ENCODE measurements at regions not wholly inside any gene's neighbourhood (a gene's known extent, or its start where the extent isn't known, plus 50 kb on each side); places are given as distances from the start of the nearest gene placed in this dataset.
A peak's percentile ranks its signal among the peaks of the same experiment; 100 is the strongest.

DNA sequence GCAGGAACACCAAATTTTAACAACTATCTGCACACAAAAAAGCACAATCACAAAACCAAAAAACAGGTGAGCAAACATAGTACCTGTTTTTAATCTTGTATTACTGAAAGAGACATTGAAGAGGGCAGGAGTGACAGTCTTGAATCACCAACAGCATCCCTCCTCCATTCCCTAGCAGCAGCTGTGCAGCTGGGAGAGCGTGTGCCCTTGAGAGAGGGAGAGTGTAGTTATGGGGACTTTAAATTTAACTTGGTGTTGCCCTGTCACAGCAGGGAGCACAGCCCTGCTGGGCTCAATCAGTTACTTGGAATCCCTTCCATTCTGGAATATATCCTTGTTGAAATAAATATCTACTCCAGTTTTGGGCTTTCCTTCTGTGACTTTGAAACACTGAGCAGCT lies 1938.7 kb upstream of the NUDT12 start:
- no peak for DNase-seq
- Mint-ChIP-seq H3K27ac (no peak overlapping the region), H3K27me3 (no peaks in the 10 kb centered on the region), H3K4me1 (no peaks in the 10 kb centered on the region), H3K9me3 (peaks cover 0 to 9% of the 10 kb centered on the region in 2 donors), H3K4me3 (no peak overlapping the region)
- no peak for ATAC-seq

DNA sequence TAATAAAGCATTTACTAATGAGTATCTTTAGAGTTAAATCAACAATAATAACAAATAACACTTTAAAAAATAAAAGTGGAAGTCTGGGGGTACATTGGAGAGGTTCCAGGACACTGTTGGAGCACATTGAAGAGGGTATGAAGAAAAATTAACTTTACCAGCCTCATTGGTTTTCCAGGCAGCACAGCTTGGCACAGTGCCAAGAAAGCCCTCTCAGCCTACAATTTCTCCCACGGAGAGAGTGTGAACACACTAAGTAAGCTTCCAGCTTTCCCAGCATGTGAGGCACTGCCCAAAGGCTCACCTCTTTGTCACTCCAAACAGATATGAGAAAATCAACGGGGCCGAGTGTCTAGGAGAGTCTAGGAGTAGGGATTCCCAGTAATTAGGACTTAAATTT lies 1912.8 kb upstream of the NUDT12 start:
- no peak for ATAC-seq
- no peaks in the 10 kb centered on the region for H3K4me1 Mint-ChIP-seq
- no peaks in the 10 kb centered on the region for H3K27me3 Mint-ChIP-seq
- no peak for DNase-seq
- peaks cover 0 to 10% of the 10 kb centered on the region in 2 donors for H3K9me3 Mint-ChIP-seq
- no peak overlapping the region for H3K27ac Mint-ChIP-seq
- H3K4me3 Mint-ChIP-seq, result no peak overlapping the region

DNA sequence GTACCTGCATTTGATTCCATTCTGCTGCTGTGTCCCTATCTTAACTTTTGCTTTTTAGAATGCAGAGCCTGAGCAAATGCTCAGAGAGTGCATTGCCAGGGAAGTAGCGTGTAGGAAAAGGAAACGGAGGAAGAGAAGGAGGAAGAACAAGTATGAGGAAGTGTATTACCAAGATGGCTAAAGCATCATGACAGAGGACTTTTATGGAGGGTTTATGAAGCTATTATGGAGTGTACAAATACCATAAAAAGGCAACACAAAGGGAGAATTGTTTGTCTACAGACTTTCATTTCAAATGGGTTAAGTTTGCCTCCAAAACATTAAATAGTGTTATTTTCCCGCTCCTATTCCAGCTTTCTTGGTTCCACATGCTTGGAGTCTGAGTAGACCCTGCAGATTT lies 1899.8 kb upstream of the NUDT12 start:
- H3K27ac Mint-ChIP-seq, result no peak overlapping the region
- no peaks in the 10 kb centered on the region for H3K4me1 Mint-ChIP-seq
- DNase-seq, result no peak
- peaks cover 21 to 34% of the 10 kb centered on the region in 2 donors for H3K9me3 Mint-ChIP-seq
- H3K27me3 Mint-ChIP-seq, result no peaks in the 10 kb centered on the region
- ATAC-seq, result no peak
- H3K4me3 Mint-ChIP-seq, result no peak overlapping the region

DNA sequence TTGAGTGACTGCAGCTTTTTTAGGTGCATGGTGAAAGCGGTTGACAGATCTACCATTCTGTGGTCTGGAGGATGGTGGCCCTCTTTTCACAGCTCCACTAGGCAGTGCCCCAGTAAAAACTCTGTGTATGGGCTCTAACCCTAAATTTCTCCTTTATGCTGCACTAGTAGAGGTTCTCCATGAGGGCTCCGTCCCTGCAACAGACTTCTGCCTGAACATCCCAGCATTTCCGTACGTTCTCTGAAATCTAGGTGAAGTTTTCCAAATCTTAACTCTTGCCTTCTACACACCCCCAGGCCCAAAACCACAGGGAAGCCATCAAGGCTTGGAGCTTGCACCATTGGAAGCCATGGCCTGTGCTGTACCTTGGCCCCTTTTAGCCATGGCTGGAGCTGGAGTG lies 1898.1 kb upstream of the NUDT12 start:
- DNase-seq, result no peak
- Mint-ChIP-seq H3K9me3 (peaks cover 26 to 34% of the 10 kb centered on the region in 2 donors), H3K4me1 (no peaks in the 10 kb centered on the region), H3K4me3 (no peak overlapping the region), H3K27me3 (no peaks in the 10 kb centered on the region), H3K27ac (no peak overlapping the region)
- ATAC-seq, result no peak

DNA sequence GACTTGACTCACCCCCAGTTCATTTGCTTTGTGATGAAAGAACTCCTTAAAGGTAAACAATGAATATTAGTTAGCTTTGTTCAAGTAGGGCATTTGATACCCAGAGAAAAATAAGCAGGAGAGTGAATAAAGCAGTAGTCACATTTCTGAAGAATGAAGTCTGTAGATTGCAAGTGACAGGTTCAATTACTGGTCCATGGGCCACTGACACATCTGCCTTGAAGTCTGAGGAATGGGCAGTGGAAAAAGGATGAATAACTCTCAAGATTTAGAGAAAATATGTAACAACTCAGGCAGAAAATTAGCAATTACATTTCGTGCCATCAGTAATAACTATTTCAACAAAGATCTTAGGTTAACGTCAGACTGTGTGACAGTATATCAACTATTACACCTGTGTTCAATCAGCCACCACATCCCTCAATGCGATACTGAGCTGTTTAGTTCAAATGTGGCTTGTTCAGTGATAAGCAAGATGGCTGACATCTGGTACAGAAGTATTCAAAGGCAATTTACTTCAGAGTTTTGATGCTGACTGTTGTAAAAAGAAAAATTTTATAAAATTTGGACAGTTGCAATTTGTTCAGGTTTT lies 1890.7 kb upstream of the NUDT12 start:
- Mint-ChIP-seq H3K27me3 (no peaks in the 10 kb centered on the region), H3K4me3 (no peak overlapping the region), H3K4me1 (no peaks in the 10 kb centered on the region), H3K27ac (no peak overlapping the region), H3K9me3 (peaks cover 19 to 26% of the 10 kb centered on the region in 2 donors)
- ATAC-seq (no peak), DNase-seq (no peak)

DNA sequence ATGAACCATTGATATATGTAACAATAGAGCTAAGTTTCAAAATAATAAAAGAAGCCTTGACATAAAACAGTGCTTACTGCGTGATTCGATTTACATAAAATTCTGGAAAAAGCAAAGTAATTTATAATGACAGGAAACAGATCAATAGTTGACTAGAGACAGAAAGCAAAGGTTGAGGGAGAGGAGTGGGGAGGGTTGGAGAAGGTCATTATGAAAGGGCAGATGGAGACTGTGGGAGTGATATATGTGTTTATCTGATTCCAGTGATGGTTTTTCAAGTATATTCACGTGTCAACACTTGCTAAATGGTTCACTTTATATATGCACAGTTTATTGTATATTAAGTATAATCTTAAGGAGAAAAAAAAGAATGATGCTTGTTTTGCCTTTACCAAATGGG lies 1885.7 kb upstream of the NUDT12 start:
- Mint-ChIP-seq H3K9me3 (peaks cover 14 to 34% of the 10 kb centered on the region in 2 donors), H3K27ac (no peak overlapping the region), H3K4me3 (no peak overlapping the region), H3K27me3 (no peaks in the 10 kb centered on the region), H3K4me1 (no peaks in the 10 kb centered on the region)
- ATAC-seq (no peak), DNase-seq (no peak)

DNA sequence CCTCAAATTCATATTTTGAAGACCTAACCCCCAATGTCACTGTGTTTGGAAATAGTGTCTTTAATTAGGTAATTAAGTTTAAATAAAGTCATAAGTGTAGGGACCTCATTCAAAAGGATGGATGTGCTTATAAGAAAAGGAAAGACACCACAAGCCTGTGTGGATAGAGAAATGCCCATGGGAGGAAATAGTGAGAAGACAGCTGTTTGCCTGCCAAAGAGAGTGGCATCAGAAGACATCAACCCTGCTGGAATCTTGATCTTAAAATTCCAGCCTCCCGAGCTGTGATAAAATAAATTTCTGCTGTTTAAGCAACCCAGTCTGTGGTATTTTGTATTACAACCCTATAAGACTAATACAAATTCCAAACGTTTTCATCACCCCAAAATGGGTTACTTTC lies 1867.9 kb upstream of the NUDT12 start:
- ATAC-seq (no peak), DNase-seq (no peak)
- no peaks in the 10 kb centered on the region for H3K27me3 Mint-ChIP-seq
- H3K4me3 Mint-ChIP-seq, result no peak overlapping the region
- H3K4me1 Mint-ChIP-seq, result no peaks in the 10 kb centered on the region
- H3K9me3 Mint-ChIP-seq, result peaks cover 0 to 8% of the 10 kb centered on the region in 2 donors
- no peak overlapping the region for H3K27ac Mint-ChIP-seq

DNA sequence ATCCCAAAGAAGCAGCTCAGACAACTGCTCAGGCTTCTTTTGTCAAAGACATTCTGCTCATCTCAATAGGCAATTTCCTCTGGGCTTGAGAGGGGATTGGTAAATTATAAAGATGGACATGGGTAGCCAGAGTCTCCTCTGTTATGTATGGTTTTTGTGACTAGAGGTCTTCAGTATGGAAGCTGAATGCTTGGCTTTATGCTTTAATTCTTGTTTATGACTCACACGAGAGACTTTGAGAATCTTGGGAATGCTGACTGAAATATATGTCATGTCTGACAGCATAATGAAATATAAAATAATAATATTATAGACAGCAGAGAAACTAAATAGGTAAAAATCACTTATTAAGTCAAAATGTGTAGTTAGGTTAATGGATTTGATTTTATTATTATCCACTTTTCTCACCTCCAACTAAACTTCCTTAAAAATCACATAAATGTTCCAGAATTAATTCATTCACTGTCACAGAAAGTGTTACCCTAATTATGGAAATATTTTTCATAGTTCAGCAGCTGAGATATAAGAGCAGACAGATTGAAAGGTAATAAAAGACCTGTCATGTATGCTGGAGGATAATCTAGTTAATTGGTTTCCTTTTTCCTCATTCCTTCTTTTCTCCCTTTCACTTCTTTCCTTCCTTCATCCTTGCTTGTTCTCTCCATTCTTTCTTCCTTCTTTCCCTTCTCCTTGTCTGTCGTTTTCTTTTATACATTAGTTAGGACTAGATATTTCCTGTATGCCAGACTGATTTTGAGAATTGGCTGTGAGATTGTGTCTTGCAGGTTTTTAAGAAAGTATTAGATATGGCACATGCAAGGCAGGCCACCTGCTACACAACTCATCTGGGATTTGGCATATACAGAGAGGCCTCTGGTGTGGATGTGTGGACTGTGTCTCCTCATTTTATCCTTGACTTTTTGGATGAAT lies 1866.1 kb upstream of the NUDT12 start:
- Mint-ChIP-seq H3K4me1 (no peaks in the 10 kb centered on the region), H3K4me3 (no peak overlapping the region), H3K27ac (no peak overlapping the region), H3K27me3 (no peaks in the 10 kb centered on the region), H3K9me3 (peaks cover 10 to 15% of the 10 kb centered on the region in 2 donors)
- no peak for ATAC-seq
- DNase-seq, result no peak

DNA sequence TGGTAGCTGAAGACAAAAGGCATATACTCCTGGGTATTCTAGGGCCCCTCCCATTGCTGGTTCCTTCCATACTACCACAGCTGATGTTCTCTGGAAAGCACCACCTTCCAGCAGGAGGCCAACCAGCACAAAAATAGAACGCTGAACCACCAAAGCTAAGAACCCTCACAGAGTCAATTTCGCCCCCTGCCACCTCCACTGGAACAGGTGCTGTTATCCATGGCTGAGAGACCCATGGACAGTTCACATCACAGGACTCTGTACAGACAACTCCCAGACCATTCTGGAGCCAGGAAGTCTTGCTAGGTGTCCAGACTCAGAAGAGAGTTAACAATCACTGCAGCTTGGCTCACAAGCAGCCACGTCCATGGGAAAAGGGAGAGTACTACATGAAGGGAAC lies 1851.5 kb upstream of the NUDT12 start:
- Mint-ChIP-seq H3K4me3 (no peak overlapping the region), H3K27me3 (no peaks in the 10 kb centered on the region), H3K9me3 (peaks cover 24 to 41% of the 10 kb centered on the region in 2 donors), H3K4me1 (no peaks in the 10 kb centered on the region), H3K27ac (no peak overlapping the region)
- no peak for DNase-seq
- ATAC-seq, result no peak

DNA sequence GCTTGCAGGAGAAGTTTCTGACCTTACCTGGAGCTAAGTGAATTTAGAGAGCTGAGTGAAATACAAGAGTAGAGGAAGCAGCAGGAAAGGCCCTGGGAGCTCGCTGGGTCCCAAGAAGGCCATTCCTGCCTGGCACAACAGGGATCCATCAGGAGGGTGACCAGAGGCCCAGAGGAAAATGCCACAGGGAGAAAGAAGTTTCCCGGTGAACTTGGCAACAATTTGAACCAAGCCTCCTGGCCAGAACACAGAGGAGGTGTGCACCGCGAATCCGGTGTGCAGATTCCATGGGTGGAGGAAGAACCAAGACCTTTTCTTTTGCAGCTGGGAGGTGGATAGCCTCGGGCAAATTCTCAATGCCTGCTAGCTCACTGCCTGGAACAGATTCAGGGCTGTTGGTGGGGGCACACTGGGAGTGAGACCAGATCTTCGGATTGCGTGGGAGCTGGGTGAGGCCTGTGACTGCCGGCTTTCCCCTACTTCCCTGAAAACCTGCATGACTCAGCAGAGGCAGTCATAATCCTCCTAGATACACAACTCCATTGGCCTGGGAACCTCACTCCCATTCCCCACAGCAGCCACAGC lies 1850.9 kb upstream of the NUDT12 start:
- no peak for ATAC-seq
- H3K9me3 Mint-ChIP-seq, result peaks cover 20 to 35% of the 10 kb centered on the region in 2 donors

DNA sequence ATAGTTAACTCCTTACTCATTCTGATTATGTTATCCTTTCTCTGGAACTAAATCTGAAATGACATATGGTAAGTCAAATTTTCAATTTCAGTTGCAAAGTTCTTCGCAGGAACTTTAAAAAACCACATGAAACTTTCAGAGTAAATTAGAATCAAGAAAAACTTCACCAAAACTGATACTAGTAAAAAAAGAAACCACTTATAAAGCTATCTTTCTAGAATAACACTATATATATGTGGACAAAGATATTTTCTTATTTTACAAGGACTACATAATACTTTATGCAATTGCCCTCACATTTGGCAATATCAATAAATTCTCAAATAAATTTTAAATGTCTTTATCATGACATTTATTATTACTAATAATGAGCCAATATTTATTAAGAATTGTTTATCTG lies 1847.1 kb upstream of the NUDT12 start:
- Mint-ChIP-seq H3K4me3 (no peak overlapping the region), H3K9me3 (peaks cover 4 to 9% of the 10 kb centered on the region in 2 donors), H3K4me1 (no peaks in the 10 kb centered on the region), H3K27ac (no peak overlapping the region), H3K27me3 (no peaks in the 10 kb centered on the region)
- DNase-seq, result no peak
- no peak for ATAC-seq

More for the DNA sequence above, 1850.9 kb upstream of the NUDT12 start:
- Mint-ChIP-seq H3K27ac (peak overlapping the region in 1 of 2 donors; percentile 95), H3K4me3 (no peak overlapping the region), H3K27me3 (no peaks in the 10 kb centered on the region), H3K4me1 (no peaks in the 10 kb centered on the region)
- no peak for DNase-seq

DNA sequence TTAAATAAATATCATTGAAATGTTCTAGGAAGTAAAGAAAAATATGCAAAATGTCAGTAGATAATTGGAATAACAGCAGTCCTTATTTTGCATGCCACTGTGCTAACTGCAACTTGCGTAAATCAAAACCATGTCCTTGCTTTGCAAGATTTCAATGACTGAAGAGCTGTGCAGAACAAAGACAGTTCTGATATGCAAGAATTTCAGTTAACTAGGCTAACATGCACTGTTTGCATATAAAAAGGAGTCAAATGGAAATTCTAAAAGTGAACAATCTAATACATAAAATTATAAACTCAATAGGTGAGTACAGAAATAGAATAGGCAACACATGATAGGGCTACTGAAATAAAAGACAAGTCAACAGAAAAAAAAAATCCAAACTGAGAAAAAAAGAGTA lies 1844.6 kb upstream of the NUDT12 start:
- no peak overlapping the region for H3K27ac Mint-ChIP-seq
- ATAC-seq, result no peak
- DNase-seq, result no peak
- H3K9me3 Mint-ChIP-seq, result no peaks in the 10 kb centered on the region
- no peaks in the 10 kb centered on the region for H3K27me3 Mint-ChIP-seq
- no peak overlapping the region for H3K4me3 Mint-ChIP-seq
- no peaks in the 10 kb centered on the region for H3K4me1 Mint-ChIP-seq

DNA sequence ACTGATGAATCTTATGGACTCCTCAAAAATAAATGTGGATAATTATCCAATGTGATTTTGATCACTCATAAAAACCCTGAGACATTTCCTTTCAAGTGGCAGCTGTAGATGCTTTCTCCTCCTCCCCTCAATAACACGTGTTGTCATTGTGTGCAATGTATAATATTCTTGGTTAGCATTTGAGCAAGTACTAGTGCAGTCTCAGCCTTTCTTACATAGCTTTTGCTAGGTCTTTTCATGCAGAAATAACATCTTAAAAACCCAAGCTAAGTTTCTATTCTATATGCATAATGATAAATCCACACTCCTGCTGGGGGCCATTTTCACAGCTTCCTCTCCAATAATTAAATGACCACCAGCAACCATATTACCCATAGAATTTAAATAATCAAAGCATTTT lies 1835.2 kb upstream of the NUDT12 start:
- H3K4me1 Mint-ChIP-seq, result no peaks in the 10 kb centered on the region
- no peak overlapping the region for H3K27ac Mint-ChIP-seq
- ATAC-seq, result no peak
- peaks cover 4 to 7% of the 10 kb centered on the region in 2 donors for H3K9me3 Mint-ChIP-seq
- H3K4me3 Mint-ChIP-seq, result no peak overlapping the region
- no peaks in the 10 kb centered on the region for H3K27me3 Mint-ChIP-seq
- no peak for DNase-seq

DNA sequence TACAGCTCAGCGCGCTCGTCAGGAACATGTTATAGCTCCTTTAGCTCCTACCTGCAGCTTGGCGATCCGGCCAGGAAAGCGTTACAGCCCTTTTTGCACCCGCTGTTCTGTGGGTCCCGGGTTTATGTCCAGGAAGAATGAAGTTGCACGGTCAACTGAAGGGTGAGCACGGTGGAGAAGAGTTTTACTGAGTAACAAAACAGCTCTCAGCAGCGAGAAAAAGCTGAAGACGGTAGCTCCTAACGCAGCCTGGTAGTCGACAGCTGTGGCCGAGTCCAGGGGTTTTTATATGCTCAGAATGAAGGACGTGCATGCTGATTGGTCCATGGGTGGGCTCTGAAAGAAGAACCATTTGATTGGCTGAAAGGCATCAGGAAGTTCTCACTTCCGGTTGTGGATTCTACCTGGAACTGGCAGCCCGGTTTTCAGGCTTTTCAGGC lies 1830.1 kb upstream of the NUDT12 start:
- ATAC-seq, result no peak
- no peak overlapping the region for H3K27ac Mint-ChIP-seq
- no peak for DNase-seq

DNA sequence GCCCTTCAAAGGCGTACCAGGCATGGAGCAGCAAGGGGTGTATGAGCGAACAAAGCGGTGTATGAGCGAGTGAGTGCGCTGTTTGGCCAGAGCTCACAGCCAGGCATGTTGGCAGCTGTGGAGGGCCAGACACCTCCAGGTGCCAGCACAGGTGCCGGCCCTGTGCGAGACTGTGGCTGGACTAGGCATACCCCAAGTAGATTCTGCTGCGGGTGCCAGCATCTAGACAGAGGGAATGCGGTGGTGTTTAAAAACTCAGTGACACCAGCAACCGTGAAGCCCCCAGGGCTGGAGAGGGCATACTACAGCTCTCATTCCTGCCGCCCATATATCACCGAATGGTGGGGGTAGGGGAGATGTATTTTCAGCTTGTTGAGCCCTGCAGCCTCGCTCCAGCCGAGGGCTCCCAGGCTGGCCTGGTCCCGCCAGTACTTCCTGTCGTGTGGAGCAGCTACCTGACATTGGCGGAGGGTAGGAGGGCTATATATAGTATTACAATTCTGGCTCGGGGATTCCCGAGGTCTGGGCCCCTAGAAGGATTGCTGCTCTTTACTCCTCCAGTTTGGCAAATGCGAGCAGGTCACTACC lies 1829.6 kb upstream of the NUDT12 start:
- ATAC-seq (no peak), DNase-seq (no peak)
- Mint-ChIP-seq H3K4me1 (no peaks in the 10 kb centered on the region), H3K9me3 (no peaks in the 10 kb centered on the region), H3K27ac (no peak overlapping the region), H3K4me3 (no peak overlapping the region), H3K27me3 (no peaks in the 10 kb centered on the region)

More for the DNA sequence above, 1830.1 kb upstream of the NUDT12 start:
- Mint-ChIP-seq H3K9me3 (no peaks in the 10 kb centered on the region), H3K4me1 (no peaks in the 10 kb centered on the region), H3K4me3 (no peak overlapping the region), H3K27me3 (no peaks in the 10 kb centered on the region)

DNA sequence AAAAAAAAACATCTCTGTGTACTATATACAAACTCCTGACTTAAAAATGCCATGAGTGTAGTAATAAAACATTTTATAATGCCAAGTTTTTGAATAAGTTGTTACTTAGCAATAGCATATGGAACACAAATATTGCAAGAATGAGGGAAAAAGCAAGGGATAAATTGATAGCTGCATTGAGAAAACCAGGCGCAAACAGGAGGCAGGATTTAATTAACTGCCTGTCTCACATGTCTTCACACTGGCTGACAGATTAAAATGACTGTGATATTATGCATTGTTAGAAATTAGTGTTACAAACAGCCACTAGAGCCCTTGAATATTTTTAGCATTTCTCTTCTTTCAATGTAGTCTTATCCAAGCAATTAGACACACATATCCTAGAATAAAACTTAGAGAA lies 1817.5 kb upstream of the NUDT12 start:
- no peak overlapping the region for H3K27ac Mint-ChIP-seq

More for the DNA sequence above, 1817.5 kb upstream of the NUDT12 start:
- H3K4me3 Mint-ChIP-seq, result no peak overlapping the region
- no peaks in the 10 kb centered on the region for H3K4me1 Mint-ChIP-seq
- no peaks in the 10 kb centered on the region for H3K27me3 Mint-ChIP-seq
- DNase-seq (no peak), ATAC-seq (no peak)
- H3K9me3 Mint-ChIP-seq, result peaks cover 6 to 16% of the 10 kb centered on the region in 2 donors

All from stimulated activated naive CD8-positive, alpha-beta T cell treated with anti-CD3 and anti-CD28 coated beads, Interleukin-15, amount 100 ng/mL, for 72 hours (primary cell).